ENCODE measurements at regions not wholly inside any gene's neighbourhood (a gene's known extent, or its start where the extent isn't known, plus 50 kb on each side); places are given as distances from the start of the nearest gene placed in this dataset.

DNA sequence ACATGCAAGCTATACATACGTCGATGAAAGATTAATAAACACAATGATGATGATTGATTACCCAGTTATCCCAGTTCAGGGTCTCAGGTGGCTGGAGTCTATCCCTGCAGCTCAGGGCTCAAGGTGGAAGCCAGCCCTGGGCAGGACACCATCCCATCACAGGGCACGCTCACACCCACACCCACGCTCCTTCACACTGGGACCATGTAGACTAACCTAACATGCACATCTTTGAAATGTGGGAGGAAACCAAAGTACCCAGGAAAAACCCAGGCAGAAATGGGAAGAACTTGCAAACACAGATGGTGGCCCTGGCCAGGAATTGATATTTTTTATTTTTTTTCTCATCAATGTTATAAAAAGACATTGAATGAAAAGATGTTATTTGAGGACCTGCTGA lies 151.4 kb upstream of the MCTP2 start:
- TF ChIP-seq, protein P1, sequence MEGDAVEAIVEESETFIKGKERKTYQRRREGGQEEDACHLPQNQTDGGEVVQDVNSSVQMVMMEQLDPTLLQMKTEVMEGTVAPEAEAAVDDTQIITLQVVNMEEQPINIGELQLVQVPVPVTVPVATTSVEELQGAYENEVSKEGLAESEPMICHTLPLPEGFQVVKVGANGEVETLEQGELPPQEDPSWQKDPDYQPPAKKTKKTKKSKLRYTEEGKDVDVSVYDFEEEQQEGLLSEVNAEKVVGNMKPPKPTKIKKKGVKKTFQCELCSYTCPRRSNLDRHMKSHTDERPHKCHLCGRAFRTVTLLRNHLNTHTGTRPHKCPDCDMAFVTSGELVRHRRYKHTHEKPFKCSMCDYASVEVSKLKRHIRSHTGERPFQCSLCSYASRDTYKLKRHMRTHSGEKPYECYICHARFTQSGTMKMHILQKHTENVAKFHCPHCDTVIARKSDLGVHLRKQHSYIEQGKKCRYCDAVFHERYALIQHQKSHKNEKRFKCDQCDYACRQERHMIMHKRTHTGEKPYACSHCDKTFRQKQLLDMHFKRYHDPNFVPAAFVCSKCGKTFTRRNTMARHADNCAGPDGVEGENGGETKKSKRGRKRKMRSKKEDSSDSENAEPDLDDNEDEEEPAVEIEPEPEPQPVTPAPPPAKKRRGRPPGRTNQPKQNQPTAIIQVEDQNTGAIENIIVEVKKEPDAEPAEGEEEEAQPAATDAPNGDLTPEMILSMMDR (IDR thresholded peaks at IDR 0.05), result no peak
- no peaks in the 10 kb centered on the region for H3K4me1 ChIP-seq
- no peak for DNase-seq
- no peaks in the 10 kb centered on the region for H3K9me3 ChIP-seq
- H3K4me3 ChIP-seq, result no peak overlapping the region
- no peaks in the 10 kb centered on the region for H3K36me3 ChIP-seq
- no peak overlapping the region for H3K27ac ChIP-seq
- H3K27me3 ChIP-seq, result no peaks in the 10 kb centered on the region

DNA sequence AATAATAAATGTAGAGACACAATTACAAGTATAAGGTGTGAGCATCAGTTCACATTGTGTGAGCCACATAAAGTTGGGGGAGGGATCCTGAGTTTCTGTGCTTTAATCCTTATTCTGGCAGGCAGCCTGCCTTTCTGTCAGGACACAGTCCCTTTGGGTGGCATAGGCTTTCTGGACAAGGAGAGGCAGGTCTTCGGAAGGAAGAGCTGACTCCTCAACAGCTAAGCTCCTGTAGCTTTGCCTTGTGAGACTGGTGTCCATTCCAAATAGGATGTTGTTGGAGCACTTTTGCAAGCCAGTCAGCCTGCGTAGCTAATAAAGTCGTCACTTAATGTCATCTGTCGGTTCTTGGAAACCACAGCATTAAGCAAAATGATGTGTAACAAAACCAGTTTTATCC lies 151.9 kb upstream of the MCTP2 start:
- no peak for DNase-seq
- Histone ChIP-seq H3K4me1 (no peaks in the 10 kb centered on the region), H3K27me3 (no peaks in the 10 kb centered on the region), H3K36me3 (no peaks in the 10 kb centered on the region), H3K9me3 (no peaks in the 10 kb centered on the region), H3K27ac (no peak overlapping the region), H3K4me3 (no peak overlapping the region)
- TF ChIP-seq, protein P1 (IDR thresholded peaks at IDR 0.05), result no peak
- TF ChIP-seq POLR2A (IDR thresholded peaks at IDR 0.05), result no peak

DNA sequence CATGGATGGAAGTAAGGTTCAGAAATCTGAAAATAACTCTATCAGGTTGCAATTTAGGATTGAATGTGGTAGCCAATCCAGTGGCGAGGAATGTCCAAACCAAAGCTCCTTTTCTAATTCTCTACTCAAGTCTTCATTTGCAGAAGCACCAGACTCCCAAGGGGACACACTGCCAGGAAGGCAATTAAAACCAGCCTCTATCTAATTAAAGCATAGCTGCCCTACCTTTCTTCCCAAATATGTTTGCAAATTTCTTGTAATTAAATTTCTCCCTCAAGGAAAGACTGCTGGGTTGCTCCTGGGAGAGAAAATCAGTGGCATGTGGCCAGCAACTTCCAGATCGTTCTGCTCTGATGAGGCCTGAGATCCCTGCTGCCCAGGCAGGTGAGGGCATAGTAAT lies 153.4 kb upstream of the MCTP2 start:
- TF ChIP-seq, protein P1 (IDR thresholded peaks at IDR 0.05), result no peak
- TF ChIP-seq POLR2A (IDR thresholded peaks at IDR 0.05), result no peak
- no peak for DNase-seq
- Histone ChIP-seq H3K27ac (no peak overlapping the region), H3K36me3 (no peaks in the 10 kb centered on the region), H3K27me3 (no peaks in the 10 kb centered on the region), H3K4me3 (no peak overlapping the region), H3K9me3 (no peaks in the 10 kb centered on the region), H3K4me1 (no peaks in the 10 kb centered on the region)

DNA sequence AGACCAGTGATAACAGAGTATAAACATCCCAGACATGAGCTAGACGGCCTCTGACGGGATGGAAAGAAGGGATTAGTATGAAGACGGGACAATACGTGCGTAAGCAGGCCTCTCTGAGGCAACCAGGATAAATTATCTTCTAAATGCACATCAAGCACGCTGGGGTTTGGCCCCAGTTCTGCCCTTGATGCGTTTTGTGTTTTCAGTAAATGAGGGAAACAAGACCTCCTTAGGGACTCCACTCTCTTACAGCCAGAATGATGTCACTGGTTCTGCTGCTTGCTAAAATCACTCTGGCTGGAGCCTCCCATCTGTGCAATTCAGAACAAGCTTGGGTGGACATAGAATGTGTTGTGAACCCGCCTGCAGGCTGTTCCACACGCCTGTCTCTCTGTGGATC lies 156.0 kb upstream of the MCTP2 start:
- Histone ChIP-seq H3K4me3 (no peak overlapping the region), H3K36me3 (no peaks in the 10 kb centered on the region), H3K27ac (peak overlapping the region in 1 of 4 donors; percentile 28), H3K27me3 (no peaks in the 10 kb centered on the region), H3K9me3 (no peaks in the 10 kb centered on the region), H3K4me1 (no peaks in the 10 kb centered on the region)
- TF ChIP-seq, protein P1 (IDR thresholded peaks at IDR 0.05), result no peak
- TF ChIP-seq POLR2A (IDR thresholded peaks at IDR 0.05), result no peak
- DNase-seq, result peak in 1 of 3 donors; percentile 70

DNA sequence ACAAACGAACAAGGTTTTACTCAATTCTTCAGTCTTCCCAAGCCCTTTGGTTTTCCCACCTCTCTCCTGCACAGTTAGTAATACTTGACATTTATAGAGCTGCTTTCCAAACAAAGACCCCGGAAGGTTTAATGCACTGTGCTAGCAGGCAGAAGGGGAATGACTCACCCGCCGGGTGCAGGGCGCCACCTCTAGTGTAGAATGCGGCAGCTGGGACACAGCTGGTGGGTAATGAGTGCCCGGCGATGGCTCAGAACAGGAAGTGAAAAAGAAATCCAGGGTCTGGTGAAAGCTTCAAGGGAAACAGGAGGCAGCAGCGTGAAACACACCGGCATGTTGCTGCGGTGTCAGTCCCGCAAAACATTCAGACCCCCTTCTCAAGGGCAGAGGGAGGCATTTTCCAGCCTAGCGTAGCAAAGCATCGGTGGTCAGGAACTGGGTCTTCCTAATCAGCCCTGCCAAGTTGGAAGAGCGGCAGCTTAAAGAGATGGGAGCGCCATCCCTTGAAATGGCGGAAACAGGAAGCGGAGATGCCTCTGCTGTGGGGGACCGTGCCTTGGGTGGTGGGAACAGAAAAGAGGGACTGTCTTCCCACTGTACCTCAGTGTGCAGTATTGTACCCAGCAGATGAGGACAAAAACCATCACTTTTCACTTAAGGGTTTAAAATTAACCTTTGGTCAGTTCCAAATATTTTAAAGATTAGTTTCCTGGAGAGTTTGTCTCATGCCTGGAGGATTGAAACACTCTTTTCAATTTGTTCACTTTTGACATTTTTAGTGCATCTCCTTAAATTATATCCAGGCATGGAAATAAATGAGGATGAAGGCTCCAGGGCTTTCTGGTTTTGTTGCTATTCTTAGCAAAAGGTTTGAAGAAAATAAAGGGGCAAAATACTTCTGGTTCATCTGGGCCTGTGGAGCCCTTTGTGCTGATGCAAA lies 160.7 kb upstream of the MCTP2 start:
- Histone ChIP-seq H3K9me3 (no peaks in the 10 kb centered on the region), H3K27me3 (no peaks in the 10 kb centered on the region), H3K4me1 (no peaks in the 10 kb centered on the region), H3K27ac (no peak overlapping the region), H3K4me3 (no peak overlapping the region), H3K36me3 (no peaks in the 10 kb centered on the region)
- DNase-seq, result peak in 1 of 3 donors; percentile 52
- TF ChIP-seq, protein P1 (IDR thresholded peaks at IDR 0.05), result no peak
- no peak for TF ChIP-seq POLR2A (IDR thresholded peaks at IDR 0.05)
